ENCODE measurements at regions not wholly inside any gene's neighbourhood (a gene's known extent, or its start where the extent isn't known, plus 50 kb on each side); places are given as distances from the start of the nearest gene placed in this dataset.

GRCh38 chr3:25064681-25065080 lies 363.4 kb upstream of the RARB start:
- Histone ChIP-seq H3K9me3 (ENCODE audit: control insufficient read depth, low read length) (no peaks in the 10 kb centered on the region), H3K4me3 (ENCODE audit: low read length) (no peak overlapping the region), H3K36me3 (ENCODE audit: control insufficient read depth, insufficient read depth, low read length) (no peaks in the 10 kb centered on the region), H3K27ac (ENCODE audit: low read depth, low read length) (no peak overlapping the region), H3K4me1 (ENCODE audit: control insufficient read depth, insufficient read depth, low read length) (no peaks in the 10 kb centered on the region), H3K9ac (ENCODE audit: extremely low read depth, low read length, poor library complexity, severe bottlenecking) (no peak overlapping the region), H3K27me3 (ENCODE audit: control insufficient read depth, insufficient read depth, low read length, poor library complexity, severe bottlenecking) (no peaks in the 10 kb centered on the region)
- H3K4me3 Mint-ChIP-seq: no peak overlapping the region
- WGBS, 2 experiments (ENCODE audit: insufficient coverage in 1 of 2, insufficient read length in 1 of 2): 95% methylated on average over 2 of the region's 2 CpGs; no CpG with 5 or more reads in 1 of the 2 experiments
- no peak for DNase-seq
- H3K27me3 Mint-ChIP-seq (ENCODE audit: insufficient read depth): no peaks in the 10 kb centered on the region
- H3K36me3 Mint-ChIP-seq (ENCODE audit: low read depth): no peaks in the 10 kb centered on the region
- H3K9me3 Mint-ChIP-seq: no peaks in the 10 kb centered on the region
- H3K4me1 Mint-ChIP-seq: peaks cover 4% of the 10 kb centered on the region
- no peak for TF ChIP-seq CTCF (conservative IDR thresholded peaks at IDR 0.05)
- no peak overlapping the region for H3K27ac Mint-ChIP-seq

GRCh38 chr3:25069970-25070369 lies 358.1 kb upstream of the RARB start:
- H3K9me3 Mint-ChIP-seq: peaks cover 5% of the 10 kb centered on the region
- no peaks in the 10 kb centered on the region for H3K27me3 ChIP-seq (ENCODE audit: control insufficient read depth, insufficient read depth, low read length, poor library complexity, severe bottlenecking)

DNA sequence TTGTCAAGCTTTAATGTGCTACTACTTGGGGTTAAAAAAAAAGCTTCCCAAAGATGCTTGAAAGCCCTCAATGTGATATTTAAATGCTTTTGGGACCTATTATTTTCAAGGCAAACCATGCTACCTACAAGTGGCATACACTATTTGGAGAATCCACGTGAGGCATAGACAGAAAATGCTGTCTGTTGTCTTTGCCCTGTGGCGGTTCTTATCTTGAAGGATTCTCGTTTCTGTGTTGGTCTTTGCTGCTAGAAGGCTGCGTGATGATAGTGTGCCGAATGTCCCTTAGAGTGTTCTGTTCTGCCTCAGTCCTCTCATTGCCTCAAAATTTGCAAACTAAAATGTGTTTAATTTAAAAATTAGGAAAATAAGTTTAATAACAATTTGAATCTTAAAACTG lies 356.2 kb upstream of the RARB start:
- H3K4me1 ChIP-seq (ENCODE audit: control insufficient read depth, insufficient read depth, low read length): no peaks in the 10 kb centered on the region
- H3K27ac ChIP-seq (ENCODE audit: low read depth, low read length): no peak overlapping the region
- H3K4me3 Mint-ChIP-seq: no peak overlapping the region
- H3K36me3 Mint-ChIP-seq (ENCODE audit: low read depth): no peaks in the 10 kb centered on the region
- no peak overlapping the region for H3K27ac Mint-ChIP-seq
- TF ChIP-seq CTCF (conservative IDR thresholded peaks at IDR 0.05): no peak
- H3K36me3 ChIP-seq (ENCODE audit: control insufficient read depth, insufficient read depth, low read length): no peaks in the 10 kb centered on the region
- whole genome bisulfite sequencing, 2 experiments (ENCODE audit: insufficient coverage in 1 of 2, insufficient read length in 1 of 2): 94 to 100% methylated on average over 3 to 5 of the region's 5 CpGs
- H3K9ac ChIP-seq (ENCODE audit: extremely low read depth, low read length, poor library complexity, severe bottlenecking): no peak overlapping the region
- DNase-seq: no peak
- no peaks in the 10 kb centered on the region for H3K27me3 ChIP-seq (ENCODE audit: control insufficient read depth, insufficient read depth, low read length, poor library complexity, severe bottlenecking)
- peaks cover 7% of the 10 kb centered on the region for H3K9me3 Mint-ChIP-seq
- peaks cover 7% of the 10 kb centered on the region for H3K9me3 ChIP-seq (ENCODE audit: control insufficient read depth, low read length)
- H3K4me3 ChIP-seq (ENCODE audit: low read length): no peak overlapping the region
- no peaks in the 10 kb centered on the region for H3K27me3 Mint-ChIP-seq (ENCODE audit: insufficient read depth)
- peaks cover 13% of the 10 kb centered on the region for H3K4me1 Mint-ChIP-seq

More at GRCh38 chr3:25069970-25070369, 358.1 kb upstream of the RARB start:
- Histone ChIP-seq H3K4me3 (ENCODE audit: low read length) (no peak overlapping the region), H3K4me1 (ENCODE audit: control insufficient read depth, insufficient read depth, low read length) (no peaks in the 10 kb centered on the region), H3K9ac (ENCODE audit: extremely low read depth, low read length, poor library complexity, severe bottlenecking) (no peak overlapping the region), H3K36me3 (ENCODE audit: control insufficient read depth, insufficient read depth, low read length) (no peaks in the 10 kb centered on the region), H3K27ac (ENCODE audit: low read depth, low read length) (no peak overlapping the region), H3K9me3 (ENCODE audit: control insufficient read depth, low read length) (no peaks in the 10 kb centered on the region)
- WGBS, 2 experiments (ENCODE audit: insufficient coverage in 1 of 2, insufficient read length in 1 of 2): 98% methylated on average over 3 of the region's 3 CpGs; no CpG with 5 or more reads in 1 of the 2 experiments
- Mint-ChIP-seq H3K36me3 (ENCODE audit: low read depth) (no peaks in the 10 kb centered on the region), H3K4me3 (no peak overlapping the region), H3K27ac (no peak overlapping the region), H3K27me3 (ENCODE audit: insufficient read depth) (no peaks in the 10 kb centered on the region), H3K4me1 (peaks cover 4% of the 10 kb centered on the region)
- DNase-seq: no peak
- no peak for TF ChIP-seq CTCF (conservative IDR thresholded peaks at IDR 0.05)

All from endodermal cell (in vitro differentiated cells).